GM12878 (cell line): ENCODE measurements at regions not wholly inside any gene's neighbourhood (a gene's known extent, or its start where the extent isn't known, plus 50 kb on each side); places are given as distances from the start of the nearest gene placed in this dataset.

ENCODE experiments used
- ATAC-seq: fragments of 200-7000 bp; cut with Tn5 transposase; 3 replicates; pipeline ENCODE4 v1.9.1; 2020; ENCODE audit warnings: mild to moderate bottlenecking, moderate library complexity
- BruUV-seq: library from RNA; stranded (reverse); fragments of 400-500 nt; replicated peaks from 2 replicates; lab custom pipeline; 2021; lab: Mats Ljungman, UMichigan
- CTCF ChIA-PET: fragments of 300-600 bp; sonication (Branson Sonifier 250); formaldehyde crosslinking; extraction: SDS; loops from one replicate; lab custom pipeline; 2021; ENCODE audit warnings: inconsistent platforms; lab: Yijun Ruan, JAX
- POLR2A ChIA-PET: fragments of 350-600 bp; formaldehyde crosslinking; extraction: SDS; loops from one replicate; lab custom pipeline; 2021; ENCODE audit warnings: inconsistent platforms; lab: Charles Lee
- RAD21 ChIA-PET: fragments of 300-600 bp; sonication (Branson Sonifier 250); formaldehyde crosslinking; loops from one replicate; lab custom pipeline; 2023; ENCODE audit warnings: antibody characterized with exemption; ENCODE audit not compliant: unreplicated experiment; lab: Charles Lee
- SMC1A ChIA-PET: fragments of 300-600 bp; sonication (Branson Sonifier 250); formaldehyde crosslinking; loops from one replicate; lab custom pipeline; 2023; ENCODE audit not compliant: unreplicated experiment, uncharacterized antibody; lab: Charles Lee
- DNase-seq: peaks from one replicate; pipeline ENCODE4 v3.0.0-alpha.2; 2011; ENCODE audit warnings: low read depth, low spot score
- FAIRE-seq: peaks from 3 replicates; lab custom pipeline; 2011; peaks lifted over from hg19 to GRCh38; lab: Jason Lieb, UNC
- H2AFZ ChIP-seq: 2 replicates; pipeline ENCODE4 v1.6.0; 2011; ENCODE audit warnings: low read depth, low read length, control low read depth; ENCODE audit not compliant: control insufficient read depth
- H3K27ac ChIP-seq: 2 replicates; pipeline ENCODE4 v1.5.1; 2011; ENCODE audit warnings: control low read depth; ENCODE audit not compliant: control insufficient read depth, insufficient read depth
- H3K27me3 ChIP-seq, 2 experiments: replicated peaks in 1 of 2; 2 replicates each; pipeline versions ENCODE4 v1.6.0 to v1.6.1; 2011; ENCODE audit warnings: low read length in 1 of 2; ENCODE audit not compliant: control insufficient read depth in 2 of 2, insufficient read depth in 2 of 2
- H3K36me3 ChIP-seq, 2 experiments: 2 replicates each; pipeline ENCODE4 v1.5.1; 2011; ENCODE audit warnings: low read length in 1 of 2; ENCODE audit not compliant: control insufficient read depth in 2 of 2, insufficient read depth in 2 of 2
- H3K4me1 ChIP-seq: 2 replicates; pipeline ENCODE4 v1.6.1; 2011; ENCODE audit warnings: mild to moderate bottlenecking, low read length, moderate library complexity, mixed read lengths; ENCODE audit not compliant: control insufficient read depth, insufficient read depth
- H3K4me2 ChIP-seq: 2 replicates; pipeline ENCODE4 v1.6.0; 2011; ENCODE audit warnings: control low read depth; ENCODE audit not compliant: control insufficient read depth, insufficient read depth
- H3K4me3 ChIP-seq: fragments of 200-600 bp; sonication (generic); 2 replicates; pipeline ENCODE4 v1.5.1; 2016
- H3K79me2 ChIP-seq: 2 replicates; pipeline ENCODE4 v1.6.0; 2011; ENCODE audit warnings: low read length; ENCODE audit not compliant: control insufficient read depth, insufficient read depth
- H3K9ac ChIP-seq: 2 replicates; pipeline ENCODE4 v1.8.0; 2011; ENCODE audit warnings: low read length, control low read depth, mixed read lengths; ENCODE audit not compliant: control insufficient read depth, insufficient read depth
- H3K9me3 ChIP-seq: replicated peaks from 3 replicates; pipeline ENCODE4 v1.5.1; 2011; ENCODE audit warnings: mild to moderate bottlenecking, low read length; ENCODE audit not compliant: control insufficient read depth, insufficient read depth
- H4K20me1 ChIP-seq: 2 replicates; pipeline ENCODE4 v1.6.0; 2011; ENCODE audit not compliant: control insufficient read depth, insufficient read depth
- ATF2 ChIP-seq: IDR thresholded peaks from 2 replicates; pipeline ENCODE4 v1.6.1; 2012; ENCODE audit warnings: low read length, inconsistent platforms
- PRDM15 ChIP-seq: fragments of 450-650 bp; formaldehyde crosslinking; IDR thresholded peaks from 2 replicates; pipeline ENCODE4 v1.4.0; 2020; ENCODE audit warnings: mild to moderate bottlenecking, moderate library complexity
- WGBS: methylation state at CpG from one replicate; pipeline ENCODE4 v1.1.6; 2016; ENCODE audit warnings: low lambda C conversion rate; ENCODE audit not compliant: insufficient replicate concordance, insufficient coverage; ENCODE audit errors: missing lambda C conversion rate; 5-methylcytosine and 5-hydroxymethylcytosine counted together
- in situ Hi-C: fragments of 300-500 bp; cut with MboI; formaldehyde crosslinking; loops from 9 replicates; pipeline ENCODE4 v1.14.3; 2018; ENCODE audit warnings: mixed read lengths
- intact Hi-C: fragments of 100-400 bp; cut with micrococcal nuclease; formaldehyde crosslinking; loops from one replicate; pipeline ENCODE4 v1.14.2; 2022; ENCODE audit not compliant: unreplicated experiment

GRCh38 chr6:141526985-141527384 lies 605.7 kb upstream of the GJE1 start:
- Histone ChIP-seq H3K4me3 (no peak overlapping the region), H4K20me1 (no peaks in the 10 kb centered on the region), H3K36me3 (no peaks in the 10 kb centered on the region), H3K9me3 (no peaks in the 10 kb centered on the region), H3K27ac (no peak overlapping the region), H3K4me2 (no peak overlapping the region), H3K79me2 (no peaks in the 10 kb centered on the region), H2AFZ (no peak overlapping the region), H3K4me1 (no peaks in the 10 kb centered on the region), H3K27me3 (no peaks in the 10 kb centered on the region), H3K9ac (no peak overlapping the region)
- no peak for ATAC-seq
- no peak for DNase-seq
- TF ChIP-seq PRDM15 (no peak), ATF2 (no peak)
- FAIRE-seq, result no peak
- WGBS, result 36% methylated on average over 6 of the region's 6 CpGs
- in situ Hi-C loops (no loop called here), intact Hi-C loops (no loop called here)
- BruUV-seq, result no TSS peak
- ChIA-PET CTCF (interaction anchor here (1.2 kb wide), 1 partner anchor 8 kb away, joined by 3 read pairs; no protein-coding TSS in a partner anchor), POLR2A (no interaction called here), RAD21 (no interaction called here), SMC1A (interaction anchor here (1.4 kb wide), 1 partner anchor 39 kb away, joined by 3 read pairs; no protein-coding TSS in a partner anchor)
